Ishikawa (cell line): ENCODE measurements at regions not wholly inside any gene's neighbourhood (a gene's known extent, or its start where the extent isn't known, plus 50 kb on each side); places are given as distances from the start of the nearest gene placed in this dataset.

Source experiments
- CREB1 ChIP-seq: IDR thresholded peaks from 2 replicates; pipeline ENCODE4 v1.6.1; 2012; ENCODE audit warnings: low read depth
- EGR1 ChIP-seq: IDR thresholded peaks from 2 replicates; pipeline ENCODE4 v1.6.1; 2012
- RAD21 ChIP-seq: IDR thresholded peaks from 2 replicates; pipeline ENCODE4 v1.6.1; 2012; ENCODE audit warnings: low read depth
- REST ChIP-seq: IDR thresholded peaks from 2 replicates; pipeline ENCODE4 v1.6.1; 2012; ENCODE audit warnings: low read depth, mild to moderate bottlenecking

DNA sequence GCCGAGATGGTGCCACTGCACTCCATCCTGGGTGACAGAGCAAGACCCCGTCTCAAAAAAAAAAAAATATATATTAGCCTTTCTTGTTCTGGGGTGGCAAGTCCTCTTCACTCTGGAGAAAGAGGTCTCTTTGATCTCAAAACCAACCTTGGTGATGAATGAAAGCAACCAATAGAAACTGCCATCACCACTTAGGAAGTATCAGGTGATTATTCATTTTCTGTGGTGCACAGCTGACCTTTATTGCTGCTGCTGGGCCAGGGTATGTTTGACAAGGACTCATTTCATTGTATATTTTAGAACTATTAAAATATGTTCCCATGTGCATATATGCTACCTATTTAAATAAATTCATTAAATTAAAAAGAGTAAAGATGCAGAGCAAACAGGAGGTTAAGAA lies 76.0 kb upstream of the KIT start:
- TF ChIP-seq REST = no peak
- no peak for TF ChIP-seq EGR1
- no peak for TF ChIP-seq RAD21
- TF ChIP-seq CREB1 = no peak
